ENCODE measurements at regions not wholly inside any gene's neighbourhood (a gene's known extent, or its start where the extent isn't known, plus 50 kb on each side); places are given as distances from the start of the nearest gene placed in this dataset.

GRCh38 chr1:232697187-232697822 lies 67.4 kb upstream of the SIPA1L2 start:
- TF ChIP-seq, protein P1, sequence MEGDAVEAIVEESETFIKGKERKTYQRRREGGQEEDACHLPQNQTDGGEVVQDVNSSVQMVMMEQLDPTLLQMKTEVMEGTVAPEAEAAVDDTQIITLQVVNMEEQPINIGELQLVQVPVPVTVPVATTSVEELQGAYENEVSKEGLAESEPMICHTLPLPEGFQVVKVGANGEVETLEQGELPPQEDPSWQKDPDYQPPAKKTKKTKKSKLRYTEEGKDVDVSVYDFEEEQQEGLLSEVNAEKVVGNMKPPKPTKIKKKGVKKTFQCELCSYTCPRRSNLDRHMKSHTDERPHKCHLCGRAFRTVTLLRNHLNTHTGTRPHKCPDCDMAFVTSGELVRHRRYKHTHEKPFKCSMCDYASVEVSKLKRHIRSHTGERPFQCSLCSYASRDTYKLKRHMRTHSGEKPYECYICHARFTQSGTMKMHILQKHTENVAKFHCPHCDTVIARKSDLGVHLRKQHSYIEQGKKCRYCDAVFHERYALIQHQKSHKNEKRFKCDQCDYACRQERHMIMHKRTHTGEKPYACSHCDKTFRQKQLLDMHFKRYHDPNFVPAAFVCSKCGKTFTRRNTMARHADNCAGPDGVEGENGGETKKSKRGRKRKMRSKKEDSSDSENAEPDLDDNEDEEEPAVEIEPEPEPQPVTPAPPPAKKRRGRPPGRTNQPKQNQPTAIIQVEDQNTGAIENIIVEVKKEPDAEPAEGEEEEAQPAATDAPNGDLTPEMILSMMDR (IDR thresholded peaks at IDR 0.05): no peak
- TF ChIP-seq POLR2AphosphoS5 (IDR thresholded peaks at IDR 0.05; ENCODE audit: low read depth, low read length): no peak

Measured in Panc1 (cell line).